ENCODE measurements at regions not wholly inside any gene's neighbourhood (a gene's known extent, or its start where the extent isn't known, plus 50 kb on each side); places are given as distances from the start of the nearest gene placed in this dataset.

- no peaks in the 10 kb centered on the region for H3K36me3 Mint-ChIP-seq (ENCODE audit: low read depth, unreplicated experiment)
- H3K27me3 ChIP-seq (ENCODE audit: insufficient read depth, low read length) = no peaks in the 10 kb centered on the region
- no peak overlapping the region for H3K27ac ChIP-seq (ENCODE audit: low read depth, low read length)
- no peaks in the 10 kb centered on the region for H3K4me1 ChIP-seq (ENCODE audit: insufficient read depth, low read length)
- no peak overlapping the region for H3K9ac ChIP-seq (ENCODE audit: low read length)
- H3K4me1 Mint-ChIP-seq (ENCODE audit: low read depth, unreplicated experiment) = no peaks in the 10 kb centered on the region
- H2AFZ ChIP-seq (ENCODE audit: low read depth, low read length) = no peak overlapping the region
- H3K4me2 ChIP-seq (ENCODE audit: low read length) = no peak overlapping the region
- H4K20me1 ChIP-seq (ENCODE audit: insufficient read depth, low read length) = no peaks in the 10 kb centered on the region
- H3K79me2 ChIP-seq (ENCODE audit: insufficient read depth, low read length) = no peaks in the 10 kb centered on the region
- H3K9me3 ChIP-seq (ENCODE audit: insufficient read depth, low read depth, low read length) = no peaks in the 10 kb centered on the region
- no peak overlapping the region for H3K4me3 Mint-ChIP-seq (ENCODE audit: unreplicated experiment)
- peaks cover 3% of the 10 kb centered on the region for H3K9me3 Mint-ChIP-seq (ENCODE audit: unreplicated experiment)
- FAIRE-seq (no peak), DNase-seq (ENCODE audit: low read depth) (no peak)
- no peaks in the 10 kb centered on the region for H3K36me3 ChIP-seq (ENCODE audit: insufficient read depth, low read length)
- H3K4me3 ChIP-seq (ENCODE audit: insufficient read depth, low read depth, low read length) = no peak overlapping the region
- no peaks in the 10 kb centered on the region for H3K27me3 Mint-ChIP-seq (ENCODE audit: low read depth, unreplicated experiment)
- H3K27ac Mint-ChIP-seq (ENCODE audit: unreplicated experiment) = no peak overlapping the region
- TF ChIP-seq CTCF (IDR thresholded peaks at IDR 0.05; ENCODE audit: insufficient read depth, low read depth, low read length) = no peak
- TF ChIP-seq EZH2 (IDR thresholded peaks at IDR 0.05; ENCODE audit: insufficient read depth, low read length) = no peak
Observed at GRCh38 chr3:83882701-83883100, 1076.1 kb upstream of the CADM2 start.

GRCh38 chr3:83890039-83890762 is 1068.6 kb upstream of the CADM2 start:
- Histone ChIP-seq H3K9ac (ENCODE audit: low read length) (no peak overlapping the region), H3K79me2 (ENCODE audit: insufficient read depth, low read length) (no peaks in the 10 kb centered on the region), H3K27ac (ENCODE audit: low read depth, low read length) (no peak overlapping the region), H3K4me3 (ENCODE audit: insufficient read depth, low read depth, low read length) (no peak overlapping the region), H3K36me3 (ENCODE audit: insufficient read depth, low read length) (no peaks in the 10 kb centered on the region), H4K20me1 (ENCODE audit: insufficient read depth, low read length) (no peaks in the 10 kb centered on the region), H2AFZ (ENCODE audit: low read depth, low read length) (no peak overlapping the region), H3K4me2 (ENCODE audit: low read length) (peak overlapping the region; percentile 45), H3K9me3 (ENCODE audit: insufficient read depth, low read depth, low read length) (no peaks in the 10 kb centered on the region), H3K27me3 (ENCODE audit: insufficient read depth, low read length) (no peaks in the 10 kb centered on the region), H3K4me1 (ENCODE audit: insufficient read depth, low read length) (no peaks in the 10 kb centered on the region)
- Mint-ChIP-seq H3K9me3 (ENCODE audit: unreplicated experiment) (no peaks in the 10 kb centered on the region), H3K27ac (ENCODE audit: unreplicated experiment) (no peak overlapping the region), H3K36me3 (ENCODE audit: low read depth, unreplicated experiment) (no peaks in the 10 kb centered on the region), H3K27me3 (ENCODE audit: low read depth, unreplicated experiment) (no peaks in the 10 kb centered on the region), H3K4me3 (ENCODE audit: unreplicated experiment) (no peak overlapping the region), H3K4me1 (ENCODE audit: low read depth, unreplicated experiment) (peaks cover 11% of the 10 kb centered on the region)
- TF ChIP-seq CTCF (IDR thresholded peaks at IDR 0.05; ENCODE audit: insufficient read depth, low read depth, low read length) = no peak
- DNase-seq (ENCODE audit: low read depth) = peak; percentile 44
- no peak for FAIRE-seq

- Histone ChIP-seq H3K9me3 (ENCODE audit: insufficient read depth, low read depth, low read length) (no peaks in the 10 kb centered on the region), H3K4me1 (ENCODE audit: insufficient read depth, low read length) (no peaks in the 10 kb centered on the region), H3K27me3 (ENCODE audit: insufficient read depth, low read length) (no peaks in the 10 kb centered on the region), H2AFZ (ENCODE audit: low read depth, low read length) (no peak overlapping the region), H3K4me2 (ENCODE audit: low read length) (peak overlapping the region; percentile 45), H3K4me3 (ENCODE audit: insufficient read depth, low read depth, low read length) (no peak overlapping the region), H3K36me3 (ENCODE audit: insufficient read depth, low read length) (no peaks in the 10 kb centered on the region), H3K9ac (ENCODE audit: low read length) (no peak overlapping the region), H3K27ac (ENCODE audit: low read depth, low read length) (no peak overlapping the region), H3K79me2 (ENCODE audit: insufficient read depth, low read length) (no peaks in the 10 kb centered on the region), H4K20me1 (ENCODE audit: insufficient read depth, low read length) (no peaks in the 10 kb centered on the region)
- no peaks in the 10 kb centered on the region for H3K36me3 Mint-ChIP-seq (ENCODE audit: low read depth, unreplicated experiment)
- no peak overlapping the region for H3K4me3 Mint-ChIP-seq (ENCODE audit: unreplicated experiment)
- DNase-seq (ENCODE audit: low read depth) (peak; percentile 51), FAIRE-seq (no peak)
- H3K4me1 Mint-ChIP-seq (ENCODE audit: low read depth, unreplicated experiment) = peaks cover 11% of the 10 kb centered on the region
- no peaks in the 10 kb centered on the region for H3K9me3 Mint-ChIP-seq (ENCODE audit: unreplicated experiment)
- H3K27me3 Mint-ChIP-seq (ENCODE audit: low read depth, unreplicated experiment) = no peaks in the 10 kb centered on the region
- TF ChIP-seq EZH2 (IDR thresholded peaks at IDR 0.05; ENCODE audit: insufficient read depth, low read length) (no peak), CTCF (IDR thresholded peaks at IDR 0.05; ENCODE audit: insufficient read depth, low read depth, low read length) (no peak)
- no peak overlapping the region for H3K27ac Mint-ChIP-seq (ENCODE audit: unreplicated experiment)
Observed at GRCh38 chr3:83890763-83891135, 1068.0 kb upstream of the CADM2 start.
